ENCODE measurements at regions not wholly inside any gene's neighbourhood (a gene's known extent, or its start where the extent isn't known, plus 50 kb on each side); places are given as distances from the start of the nearest gene placed in this dataset.

DNA sequence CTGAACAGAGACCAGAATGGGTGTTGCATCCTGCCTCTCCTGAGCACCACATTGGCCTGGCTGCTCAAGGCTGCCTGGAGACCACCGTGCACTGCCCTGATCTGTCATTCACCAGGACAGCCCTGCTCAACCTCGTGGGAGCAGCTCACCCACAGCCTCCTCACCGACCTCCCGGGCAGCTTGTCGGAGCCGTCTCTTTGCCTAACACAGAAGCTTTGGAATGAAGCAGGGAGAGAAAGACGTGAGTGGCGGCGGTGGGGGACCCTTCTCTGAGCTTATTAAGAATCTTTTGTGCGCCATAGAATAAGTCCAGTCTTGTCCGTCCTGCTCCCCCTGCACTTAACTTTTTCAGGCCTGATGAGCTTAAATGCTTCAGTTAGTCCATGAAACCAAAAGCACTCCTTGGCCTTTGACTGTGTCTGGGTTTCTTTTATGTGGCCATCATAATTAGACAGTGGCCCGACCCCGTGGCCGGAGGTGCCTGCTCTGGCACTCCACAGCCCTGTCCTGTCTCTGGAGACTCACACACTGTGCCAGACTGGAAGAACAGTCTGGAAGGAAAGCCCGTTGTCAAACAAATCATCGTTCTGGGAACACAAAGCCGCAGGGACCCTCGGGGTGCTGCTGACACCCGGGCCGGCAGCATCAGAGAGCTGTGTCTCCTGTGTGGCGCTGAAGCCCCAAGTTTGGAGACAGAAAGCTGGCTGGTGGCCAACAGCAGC lies 192.8 kb downstream of the BCOR start:
- DNase-seq, result no peak

DNA sequence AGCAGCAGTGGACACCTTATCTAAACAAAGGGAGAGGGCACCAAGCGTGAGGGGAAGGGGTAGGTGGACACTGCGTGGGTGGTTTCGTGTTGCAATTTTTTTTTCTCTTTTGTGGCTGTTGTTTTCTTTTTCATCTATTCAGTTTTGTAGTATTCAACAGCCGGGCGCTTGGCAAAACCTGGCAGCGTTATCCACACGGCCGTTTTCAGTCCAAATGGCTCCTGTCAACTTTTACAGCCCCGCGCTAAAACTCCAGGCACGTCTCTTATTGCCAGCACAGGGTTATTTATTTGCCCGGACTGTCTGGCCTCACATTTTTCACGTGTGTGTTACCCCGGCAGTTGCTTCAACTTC lies 192.2 kb downstream of the BCOR start:
- no peak for DNase-seq

DNA sequence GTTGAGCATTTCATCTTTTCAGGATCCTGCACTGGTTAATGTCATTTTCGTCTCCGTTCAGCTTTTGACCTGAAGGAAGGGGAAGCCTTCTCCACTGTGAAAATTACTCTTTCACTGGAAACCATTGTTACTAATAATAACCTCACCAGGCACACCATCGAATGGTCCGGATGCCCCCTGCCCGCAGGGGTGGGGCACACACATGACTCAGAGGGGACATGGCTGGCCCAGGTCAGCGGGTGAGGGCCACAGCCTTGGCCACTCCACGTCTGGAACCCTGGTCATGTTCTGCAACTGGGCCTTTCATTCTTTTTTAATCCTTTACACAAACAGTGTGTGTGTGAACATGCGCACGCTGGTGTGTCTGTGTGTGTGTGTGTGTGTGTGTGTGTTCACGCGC lies 191.8 kb downstream of the BCOR start:
- DNase-seq, result no peak

DNA sequence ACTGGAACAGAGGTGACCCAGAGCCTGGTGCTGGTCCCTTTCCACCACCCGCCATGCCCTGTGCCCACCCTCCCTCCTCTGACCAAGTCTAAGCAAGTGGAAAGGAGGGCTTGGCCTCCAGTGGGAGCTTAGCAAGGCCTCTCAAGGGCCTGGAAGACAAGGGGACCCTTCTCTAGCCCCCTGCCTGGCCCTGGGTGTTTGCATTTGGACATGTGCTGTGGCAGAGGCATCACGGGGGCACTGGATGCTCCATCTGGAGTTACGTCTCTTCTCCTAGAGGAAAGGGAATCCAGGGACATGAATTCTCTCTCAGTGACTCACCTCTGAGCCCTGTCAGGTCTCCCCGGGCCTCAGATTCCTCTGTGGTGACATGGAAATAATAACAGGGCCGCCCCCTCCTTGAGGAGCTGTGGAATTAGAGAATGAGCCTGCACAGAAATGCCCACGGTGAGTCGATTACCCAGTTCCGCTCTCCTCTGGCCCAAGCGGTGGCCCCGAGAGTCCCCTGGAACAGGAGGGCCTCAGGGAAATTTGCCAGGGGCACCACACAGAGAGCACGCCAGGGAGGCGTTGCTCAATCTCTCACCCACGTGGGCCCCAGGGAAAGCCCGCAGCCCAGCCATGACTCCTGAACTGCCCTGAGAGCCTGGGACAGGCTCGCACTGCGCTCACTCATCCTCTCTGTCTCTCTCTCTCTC lies 189.6 kb downstream of the BCOR start:
- DNase-seq, result no peak

DNA sequence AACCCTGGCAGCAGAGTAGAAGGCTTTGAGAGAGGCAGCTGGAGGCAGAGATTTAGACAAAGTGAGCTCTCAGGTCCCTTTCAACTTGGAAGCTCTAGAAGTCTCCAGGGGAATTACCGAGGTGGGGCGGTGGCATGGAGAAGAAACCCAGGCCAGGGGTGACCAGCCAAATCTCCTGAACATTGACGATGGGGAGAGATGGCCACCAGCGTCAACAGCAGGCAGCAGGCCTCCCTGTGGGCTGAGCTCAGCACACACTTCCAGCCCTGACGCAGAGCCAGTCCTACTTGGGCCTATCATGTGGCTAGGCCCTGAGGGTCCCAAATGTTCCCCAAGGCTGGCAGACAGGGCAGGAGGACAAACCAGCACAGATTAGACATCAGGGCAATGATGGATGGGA lies 187.8 kb downstream of the BCOR start:
- no peak for DNase-seq

DNA sequence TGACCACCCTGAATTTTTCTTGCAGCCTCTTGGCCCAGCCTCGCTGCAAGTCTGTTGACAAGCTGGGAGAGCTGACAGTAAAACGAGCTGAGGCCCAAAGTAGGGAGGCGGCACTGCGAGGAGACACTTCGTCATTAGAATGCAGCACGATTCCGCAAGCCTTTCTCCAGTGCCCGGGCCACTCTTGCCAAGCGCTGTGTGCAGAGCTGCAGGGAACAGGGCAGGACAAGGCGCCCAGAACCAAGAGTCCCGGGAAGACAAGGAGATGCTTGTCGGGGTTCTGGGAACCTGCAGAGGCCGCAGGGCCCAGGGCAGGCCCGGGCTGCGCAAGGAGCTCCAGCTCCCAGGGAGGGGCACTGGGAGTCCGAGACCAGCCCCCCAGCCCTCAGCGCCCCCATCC lies 187.1 kb downstream of the BCOR start:
- DNase-seq, result no peak

DNA sequence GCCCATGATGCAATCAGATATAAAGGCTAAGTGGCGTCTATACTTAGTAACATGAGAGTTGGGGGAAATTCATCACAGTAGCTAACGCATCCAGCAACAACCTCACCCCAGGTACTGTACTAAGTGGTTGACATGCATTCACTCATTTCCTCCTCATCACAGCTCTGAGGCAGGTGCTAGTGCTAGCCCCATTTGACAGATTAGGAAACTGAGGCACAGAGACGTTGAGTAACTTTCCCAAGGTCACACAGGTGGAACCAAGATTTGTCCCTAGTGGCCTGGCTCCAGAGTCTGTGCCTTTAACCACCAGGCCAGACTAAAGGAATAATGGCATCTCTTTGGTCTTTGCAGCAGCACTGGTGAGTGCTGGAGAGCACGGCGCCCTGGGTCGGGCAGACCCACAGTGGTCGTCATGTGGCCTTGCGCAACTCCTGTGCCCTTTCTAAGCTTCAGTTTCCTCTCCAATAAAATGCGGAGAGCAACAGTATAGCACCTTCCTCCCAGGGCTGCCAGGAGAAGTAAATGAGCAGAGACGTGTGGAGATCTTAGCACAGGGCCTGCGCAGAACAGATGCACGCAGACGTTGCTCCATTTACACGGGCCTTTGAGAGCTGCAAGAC lies 186.4 kb downstream of the BCOR start:
- no peak for DNase-seq

DNA sequence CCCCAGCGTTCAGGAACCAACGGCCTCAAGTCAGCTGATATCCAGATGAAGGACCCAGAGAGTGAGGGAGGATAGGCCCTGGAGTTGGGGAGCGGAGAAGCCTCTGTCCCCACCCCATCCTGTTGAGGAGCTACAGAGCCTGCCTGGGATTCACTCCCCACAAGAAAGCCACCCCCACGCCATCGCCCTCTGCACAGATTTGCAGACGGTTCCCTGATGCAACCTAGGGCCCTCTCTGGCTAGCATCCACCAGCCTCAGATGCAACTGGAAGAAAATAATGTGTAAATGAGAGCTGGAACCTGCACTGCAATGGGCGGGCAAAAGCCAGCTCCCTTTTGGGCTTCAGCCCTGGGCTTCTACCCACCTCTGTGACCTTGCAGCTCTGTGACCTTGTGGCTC lies 185.6 kb downstream of the BCOR start:
- DNase-seq, result no peak

DNA sequence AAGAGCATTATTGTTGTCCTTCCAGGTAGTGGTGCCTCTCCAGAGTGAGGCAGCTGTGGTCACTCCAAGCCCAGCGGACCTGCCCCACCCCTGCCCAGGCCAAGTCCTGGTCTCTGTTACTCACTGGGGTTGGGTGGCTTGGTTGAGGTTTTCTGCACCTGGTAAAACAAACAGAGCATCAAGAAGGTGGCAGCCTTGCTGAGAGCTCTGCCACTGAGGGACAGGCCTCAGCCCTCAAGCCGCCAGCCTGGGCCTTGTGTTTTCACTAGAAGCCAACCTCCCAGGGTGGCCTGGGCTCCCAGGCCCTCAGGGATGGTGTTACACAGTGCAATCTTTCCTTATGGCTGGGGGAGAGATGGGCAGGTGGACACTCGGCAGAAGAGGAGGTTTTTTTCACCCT lies 182.7 kb downstream of the BCOR start:
- no peak for DNase-seq

DNA sequence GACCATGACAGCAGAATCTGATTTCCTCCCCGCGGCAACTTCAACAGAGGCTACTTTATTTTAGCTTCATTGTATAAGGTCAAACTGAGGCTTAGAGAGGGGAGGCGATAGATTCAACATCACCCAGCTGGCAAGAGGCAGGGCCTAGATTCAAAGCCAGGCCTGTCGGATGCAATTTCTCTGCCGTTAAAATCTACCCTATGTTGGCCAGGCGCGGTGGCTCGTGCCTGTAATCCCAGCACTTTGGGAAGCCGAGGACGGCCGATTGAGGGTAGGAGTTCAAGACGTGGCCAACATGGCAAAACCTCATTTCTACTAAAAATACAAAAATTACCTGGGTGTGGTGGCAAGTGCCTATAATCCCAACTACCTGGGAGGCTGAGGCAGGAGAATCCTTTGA lies 182.2 kb downstream of the BCOR start:
- no peak for DNase-seq

DNA sequence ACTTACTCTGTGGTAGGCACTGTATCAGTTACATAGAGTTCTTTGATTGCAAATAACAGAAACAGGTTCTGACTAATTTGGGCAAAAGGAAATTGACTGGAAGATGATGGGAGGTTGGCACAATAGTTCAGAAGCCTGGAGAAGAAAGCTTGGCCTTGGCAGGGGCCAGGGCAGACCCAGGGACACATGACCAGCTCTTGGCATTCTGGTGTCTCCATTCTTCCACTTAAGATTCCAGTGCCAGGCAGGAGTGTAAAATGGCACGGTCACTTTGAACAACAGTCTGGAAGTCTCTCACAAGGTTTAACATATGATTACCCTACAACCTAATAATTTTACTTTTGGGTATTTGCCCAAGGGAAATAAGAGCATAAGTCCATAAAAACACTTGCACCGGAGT lies 175.9 kb downstream of the BCOR start:
- no peak for DNase-seq

DNA sequence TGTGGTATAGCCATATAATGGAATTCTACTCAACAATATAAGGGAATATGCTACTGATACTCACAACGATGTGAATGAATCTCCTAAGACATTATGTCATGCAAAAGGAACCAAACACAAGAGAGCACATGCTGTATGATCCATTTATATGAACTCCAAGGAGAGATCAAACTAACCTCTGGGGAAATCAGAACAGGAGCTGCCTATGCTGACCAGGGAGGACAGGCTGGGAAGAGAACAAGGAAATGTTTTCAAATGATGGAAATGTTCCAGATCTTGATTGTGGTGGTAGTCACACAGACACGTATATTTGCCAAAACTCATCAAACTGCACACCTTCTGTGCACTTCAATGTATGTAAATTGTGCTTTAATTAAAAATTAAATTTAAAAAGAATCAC lies 175.3 kb downstream of the BCOR start:
- peak; percentile 4 for DNase-seq

DNA sequence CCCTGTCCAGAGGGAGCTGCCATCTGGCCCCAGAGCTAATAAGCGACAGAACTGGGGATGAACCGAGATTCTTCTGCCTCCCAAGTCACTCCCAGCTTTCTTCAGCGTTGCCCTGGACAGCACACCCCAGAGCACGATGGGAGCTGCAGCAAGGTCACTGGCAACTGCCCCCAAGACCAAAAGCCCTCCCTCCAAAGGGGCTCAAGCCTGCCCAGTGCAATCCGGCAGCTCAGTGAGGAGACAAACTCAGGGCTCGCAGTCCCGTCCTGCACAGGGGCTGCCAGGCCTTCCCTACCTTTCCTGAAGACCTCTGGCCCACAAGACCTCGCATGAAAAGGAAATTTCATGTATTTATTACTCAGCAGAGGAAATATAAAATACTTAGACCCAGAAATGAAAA lies 174.8 kb downstream of the BCOR start:
- no peak for DNase-seq

DNA sequence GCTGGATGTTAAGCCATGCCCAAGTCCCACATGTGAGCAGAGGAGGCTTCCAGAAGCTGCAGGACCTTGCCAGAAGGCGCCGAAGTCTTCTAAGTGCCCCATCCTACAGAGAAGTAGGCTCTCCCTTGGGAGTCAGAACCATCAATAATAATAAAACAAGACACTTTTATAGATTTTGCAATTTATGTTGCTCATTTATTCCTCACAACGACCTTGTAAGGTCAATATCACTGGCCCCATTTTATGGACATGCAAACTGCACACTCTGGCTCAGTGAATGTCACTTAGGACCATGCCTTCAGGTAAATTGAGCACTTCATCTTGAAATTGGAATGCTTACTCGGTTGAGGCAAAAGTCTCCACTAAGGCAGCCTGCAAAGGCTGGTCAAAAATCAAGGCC lies 170.4 kb downstream of the BCOR start:
- DNase-seq, result no peak

DNA sequence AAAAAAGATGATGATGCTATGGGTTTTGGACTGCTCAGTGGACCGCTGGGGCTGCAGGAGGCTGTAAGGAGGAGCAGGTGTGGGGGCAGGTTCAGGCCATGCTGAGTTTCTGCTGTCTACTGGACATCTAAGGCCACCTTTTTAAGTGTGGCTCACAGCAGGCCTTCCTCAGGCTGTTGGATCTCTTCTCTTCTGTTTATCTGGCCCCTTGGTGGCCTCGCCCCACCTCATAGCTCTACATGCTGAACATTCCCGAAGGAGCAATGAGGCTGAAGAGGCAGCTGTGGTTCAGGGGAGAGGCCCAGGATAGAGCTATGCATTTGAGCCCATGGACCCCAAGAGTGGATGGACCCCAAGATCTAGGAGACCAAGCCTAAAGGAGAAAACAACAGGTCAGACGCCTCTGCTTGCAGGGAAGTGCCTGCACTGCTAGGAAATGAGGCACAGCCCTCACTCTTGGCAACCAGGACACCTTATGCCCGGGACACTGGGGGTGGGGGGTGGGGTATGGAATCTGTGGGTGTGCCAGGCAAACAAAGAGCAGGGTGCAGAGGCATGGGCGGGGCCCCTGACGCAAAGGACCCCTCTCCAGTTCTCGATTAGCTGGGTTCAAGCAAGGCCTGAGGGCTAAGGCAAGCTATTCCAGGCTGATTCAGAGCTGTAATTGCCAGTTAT lies 168.9 kb downstream of the BCOR start:
- no peak for DNase-seq

DNA sequence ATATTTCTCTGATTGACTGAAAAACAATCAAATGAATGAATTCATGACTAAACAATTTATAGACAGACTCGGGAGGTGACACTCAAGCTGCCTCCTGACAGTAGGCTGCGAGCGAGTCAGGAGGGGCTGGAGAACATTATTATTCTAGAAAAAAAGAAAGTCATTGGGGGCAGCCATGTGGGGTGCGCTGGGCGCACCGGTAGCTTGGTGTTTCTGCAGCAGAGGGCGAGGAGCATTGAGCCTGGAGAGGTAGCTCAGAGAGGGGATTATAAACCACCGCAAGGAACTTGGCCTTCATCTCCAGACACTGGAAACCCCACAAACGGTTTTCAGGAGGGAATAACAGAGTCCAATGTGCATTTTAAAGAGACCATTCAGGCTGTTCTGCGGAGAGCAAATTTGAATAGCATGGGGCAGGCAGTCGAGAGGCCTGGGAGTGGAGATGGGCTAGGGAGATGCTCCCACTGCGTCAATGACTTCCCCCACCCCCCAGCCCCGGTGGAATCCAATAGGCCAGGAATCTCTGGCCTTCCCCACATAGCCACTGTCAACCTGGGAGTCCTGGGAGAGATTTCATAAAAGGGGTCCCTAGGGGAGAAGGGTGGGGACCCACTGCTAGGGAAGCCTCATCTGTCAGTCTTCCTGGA lies 168.3 kb downstream of the BCOR start:
- DNase-seq, result no peak

DNA sequence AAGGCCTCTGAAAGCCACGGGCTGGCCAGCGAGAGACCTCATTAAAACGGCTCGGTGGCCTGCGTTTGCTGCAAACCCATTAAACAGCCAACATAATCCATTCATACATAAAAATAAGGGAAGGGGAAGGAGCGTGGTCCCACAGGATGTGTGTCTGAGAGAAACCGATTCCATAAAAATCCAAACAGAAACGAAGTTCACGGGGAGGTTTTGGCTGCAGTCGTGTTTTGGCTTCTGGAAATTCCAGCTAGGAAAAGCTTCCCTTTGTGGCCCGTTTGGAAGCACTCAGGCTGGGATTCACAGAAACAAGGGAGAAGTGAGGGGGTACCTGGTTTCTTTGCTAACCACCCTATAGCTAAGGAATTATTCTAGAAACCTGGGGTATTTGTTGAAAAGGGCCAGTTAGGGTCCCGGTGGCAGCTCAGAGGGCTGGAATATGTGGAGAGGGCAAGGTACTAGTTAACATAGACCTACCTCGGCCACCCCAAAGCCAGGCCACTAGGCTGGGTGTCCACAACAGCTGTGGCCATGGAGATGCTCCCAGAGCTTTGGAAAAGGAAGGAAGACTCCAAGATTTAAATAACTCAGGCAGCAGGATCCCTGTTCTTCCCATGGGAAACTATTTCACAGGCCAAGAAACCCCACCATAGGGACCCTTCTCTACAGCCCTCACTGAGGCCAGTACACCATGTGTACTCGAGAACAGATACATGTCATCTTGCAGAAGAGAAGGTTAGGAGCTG lies 166.8 kb downstream of the BCOR start:
- DNase-seq, result no peak

DNA sequence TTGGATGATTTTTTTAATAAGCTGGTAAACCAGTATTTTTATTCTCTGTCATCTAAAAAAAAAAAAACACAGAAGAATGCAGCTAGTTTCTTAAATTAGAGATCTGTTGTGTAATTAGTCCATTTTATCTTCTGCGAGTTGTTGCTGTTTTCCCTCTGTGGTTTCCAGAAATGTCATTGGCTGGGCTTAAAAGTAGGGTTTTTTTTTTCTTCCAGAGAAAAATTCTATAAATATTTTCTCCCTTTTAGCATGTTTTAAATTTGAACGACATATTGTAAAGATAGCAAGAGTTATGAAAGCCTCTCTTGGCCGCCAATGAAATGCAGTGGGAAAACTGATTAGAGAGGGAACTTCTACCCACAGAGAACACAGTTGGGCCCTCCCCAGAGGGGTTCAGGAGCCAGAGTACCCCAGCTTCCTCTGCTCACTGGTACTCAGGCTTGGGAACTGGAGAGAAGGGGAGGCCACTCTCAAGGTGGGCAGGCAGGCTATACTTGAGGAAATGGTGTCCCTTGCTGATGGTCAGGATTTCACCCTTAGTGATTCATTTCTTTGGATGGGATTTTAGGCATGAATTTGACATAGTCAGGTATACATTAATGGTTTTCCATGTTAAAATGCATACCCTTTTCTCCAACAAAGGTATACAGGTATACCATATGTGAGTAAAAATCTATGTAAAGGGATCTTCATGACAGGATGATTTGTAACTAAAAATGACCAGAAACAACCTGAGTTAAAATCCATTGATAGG lies 166.1 kb downstream of the BCOR start:
- DNase-seq, result no peak

DNA sequence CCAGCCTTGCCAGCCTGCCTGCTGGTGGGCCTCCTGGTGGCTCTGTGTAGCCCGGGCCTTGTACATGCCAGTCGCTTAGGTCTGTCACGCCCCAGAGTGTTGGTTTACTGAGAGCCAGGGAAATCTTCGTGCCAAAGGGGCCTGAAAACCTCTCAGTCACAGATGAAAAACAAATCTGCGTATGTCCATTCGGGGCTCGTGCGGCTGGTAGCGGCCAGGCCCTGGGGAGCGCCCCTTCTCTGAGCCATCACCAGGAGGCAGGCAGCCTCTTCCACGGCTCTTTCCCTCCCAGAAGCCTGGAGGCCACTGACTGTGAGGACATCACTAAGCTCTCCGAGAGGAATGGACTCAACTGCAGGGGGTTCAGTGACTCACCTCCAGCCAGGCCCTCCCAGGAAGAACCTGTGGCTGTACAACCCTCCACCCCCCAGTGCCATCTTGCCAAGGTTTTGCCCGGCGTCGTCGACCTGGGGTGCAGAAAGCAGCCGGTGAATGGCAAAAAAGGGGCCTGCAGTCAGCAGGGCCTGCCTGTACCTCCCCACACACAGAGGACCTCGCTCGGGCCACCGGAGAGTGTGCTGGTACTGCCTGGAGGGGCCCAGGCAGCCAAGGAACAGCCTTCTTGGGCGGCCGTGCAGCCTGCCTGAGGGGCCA lies 162.2 kb downstream of the BCOR start:
- no peak for DNase-seq

DNA sequence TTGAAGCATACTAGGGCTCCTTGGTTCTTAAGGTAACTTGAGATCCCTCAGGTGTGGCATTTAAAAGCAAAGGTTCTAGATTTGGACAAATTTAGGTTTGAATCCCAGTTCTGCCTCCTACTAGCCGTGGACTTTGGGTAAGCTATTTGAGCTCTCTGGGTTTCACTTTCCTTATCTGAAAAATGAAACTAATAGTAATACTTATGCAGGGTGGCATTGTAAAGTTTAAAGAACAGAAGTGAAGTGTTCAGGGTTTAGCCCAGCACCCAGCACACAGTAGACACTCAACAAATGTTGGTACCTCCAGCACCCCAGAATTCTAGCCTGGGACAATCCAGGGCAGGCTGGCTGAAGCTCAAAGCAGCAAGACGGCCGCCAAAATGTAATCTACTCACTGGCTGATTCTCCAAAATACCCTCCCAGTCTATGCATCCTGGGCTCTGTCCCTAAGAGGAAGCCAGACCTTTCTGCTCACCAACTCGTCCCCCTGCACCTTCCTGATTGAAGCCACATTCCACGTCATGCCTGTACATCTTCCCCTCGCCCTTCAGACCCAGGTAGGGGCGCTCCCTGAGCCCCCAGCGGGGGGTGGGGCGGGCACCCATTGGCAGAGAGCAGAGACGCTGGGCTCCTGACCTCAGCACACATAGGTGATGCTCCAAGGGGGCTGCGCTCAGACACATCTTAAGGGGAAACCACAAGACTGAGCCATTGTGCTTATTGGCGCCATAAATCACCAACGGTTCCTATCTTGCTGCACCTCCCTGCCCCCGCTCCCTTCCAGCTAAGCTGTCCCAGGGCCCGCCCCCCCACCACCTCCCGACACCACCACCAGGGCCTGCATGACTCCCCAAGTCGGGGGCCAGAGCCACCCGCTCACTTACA lies 160.6 kb downstream of the BCOR start:
- no peak for DNase-seq

Measured in NCI-H2171 treated with DMSO at 0.1 percent for 48 hours (cell line).